Activated CD8-positive, alpha-beta T cell treated with anti-CD3 and anti-CD28 coated beads for 36 hours (primary cell): ENCODE measurements at regions not wholly inside any gene's neighbourhood (a gene's known extent, or its start where the extent isn't known, plus 50 kb on each side); places are given as distances from the start of the nearest gene placed in this dataset.

Source experiments
- ATAC-seq: fragments of 200-7000 bp; cut with Tn5 transposase; one replicate; pipeline ENCODE4 v1.10.0; 2021; ENCODE audit warnings: mild to moderate bottlenecking, moderate library complexity
- CTCF ChIA-PET: fragments of 350-600 bp; sonication (Branson Sonifier 250); formaldehyde crosslinking; loops from one replicate; lab custom pipeline; 2021; ENCODE audit warnings: antibody characterized with exemption; lab: Charles Lee
- POLR2A ChIA-PET: fragments of 350-600 bp; sonication (Branson Sonifier 250); formaldehyde crosslinking; loops from one replicate; lab custom pipeline; 2021; ENCODE audit warnings: antibody characterized with exemption; lab: Charles Lee
- DNase-seq: peaks from one replicate; pipeline ENCODE4 v3.0.0-alpha.2; 2020
- H3K27ac Mint-ChIP-seq: one replicate; pipeline ENCODE4 v1.8.0; 2021; ENCODE audit warnings: mild to moderate bottlenecking, mixed read lengths
- H3K27me3 Mint-ChIP-seq: one replicate; pipeline ENCODE4 v1.8.0; 2021; ENCODE audit warnings: mixed read lengths
- H3K36me3 Mint-ChIP-seq: one replicate; pipeline ENCODE4 v1.8.0; 2021; ENCODE audit warnings: low read depth, mixed read lengths
- H3K4me1 Mint-ChIP-seq: one replicate; pipeline ENCODE4 v1.8.0; 2021; ENCODE audit warnings: low read depth, mixed read lengths
- H3K4me3 Mint-ChIP-seq: one replicate; pipeline ENCODE4 v1.8.0; 2021; ENCODE audit warnings: mild to moderate bottlenecking, moderate library complexity, mixed read lengths
- H3K9me3 Mint-ChIP-seq: one replicate; pipeline ENCODE4 v1.8.0; 2021; ENCODE audit warnings: mixed read lengths
- CTCF ChIP-seq: fragments of 200-600 bp; IDR thresholded peaks from one replicate; pipeline ENCODE4 v1.8.0; 2022; ENCODE audit warnings: antibody characterized with exemption, mild to moderate bottlenecking
- intact Hi-C: fragments of 100-400 bp; cut with micrococcal nuclease; formaldehyde crosslinking; loops from one replicate; pipeline ENCODE4 v1.10.0; 2022

GRCh38 chr11:47914743-47915142, 65.6 kb upstream of the PTPRJ start:
- TF ChIP-seq CTCF, result no peak
- intact Hi-C loops, result no loop called here
- Mint-ChIP-seq H3K9me3 (no peaks in the 10 kb centered on the region), H3K36me3 (no peaks in the 10 kb centered on the region), H3K4me1 (peaks cover 33% of the 10 kb centered on the region), H3K27ac (no peak overlapping the region), H3K4me3 (no peak overlapping the region), H3K27me3 (no peaks in the 10 kb centered on the region)
- no peak for ATAC-seq
- no peak for DNase-seq
- ChIA-PET CTCF (no interaction called here), POLR2A (interaction anchor here (1.3 kb wide), 1 partner anchor 67 kb away, joined by 3 read pairs; the partner anchor contains the start of gene NUP160)

GRCh38 chr11:47913529-47914244, 65.5 kb upstream of the NUP160 start:
- Mint-ChIP-seq H3K36me3 (no peaks in the 10 kb centered on the region), H3K27me3 (no peaks in the 10 kb centered on the region), H3K4me3 (no peak overlapping the region), H3K27ac (no peak overlapping the region), H3K9me3 (no peaks in the 10 kb centered on the region), H3K4me1 (peaks cover 22% of the 10 kb centered on the region)
- CTCF ChIA-PET, result no interaction called here
- POLR2A ChIA-PET, result no interaction called here
- intact Hi-C loops, result no loop called here
- ATAC-seq (no peak), DNase-seq (no peak)
- no peak for TF ChIP-seq CTCF

- POLR2A ChIA-PET, result no interaction called here
- CTCF ChIA-PET, result interaction anchor here (1.5 kb wide), 1 partner anchor 59 kb away, joined by 3 read pairs; no protein-coding TSS in a partner anchor
- Mint-ChIP-seq H3K9me3 (no peaks in the 10 kb centered on the region), H3K27me3 (no peaks in the 10 kb centered on the region), H3K4me1 (peaks cover 17% of the 10 kb centered on the region), H3K27ac (no peak overlapping the region), H3K4me3 (no peak overlapping the region), H3K36me3 (no peaks in the 10 kb centered on the region)
- no peak for DNase-seq
- TF ChIP-seq CTCF, result no peak
- no peak for ATAC-seq
- intact Hi-C loops, result no loop called here
These were observed 64.8 kb upstream of the NUP160 start for GRCh38 chr11:47912843-47913437.

GRCh38 chr11:47911149-47911548, 63.0 kb upstream of the NUP160 start:
- Mint-ChIP-seq H3K9me3 (no peaks in the 10 kb centered on the region), H3K4me1 (peaks cover 14% of the 10 kb centered on the region), H3K36me3 (no peaks in the 10 kb centered on the region), H3K27me3 (no peaks in the 10 kb centered on the region), H3K4me3 (no peak overlapping the region), H3K27ac (no peak overlapping the region)
- DNase-seq (no peak), ATAC-seq (no peak)
- ChIA-PET POLR2A (no interaction called here), CTCF (interaction anchor here (1.5 kb wide), 1 partner anchor 57 kb away, joined by 3 read pairs; no protein-coding TSS in a partner anchor)
- no peak for TF ChIP-seq CTCF
- intact Hi-C loops, result no loop called here

- Mint-ChIP-seq H3K9me3 (no peaks in the 10 kb centered on the region), H3K27me3 (no peaks in the 10 kb centered on the region), H3K4me1 (peaks cover 2% of the 10 kb centered on the region), H3K27ac (no peak overlapping the region), H3K4me3 (no peak overlapping the region), H3K36me3 (no peaks in the 10 kb centered on the region)
- intact Hi-C loops, result no loop called here
- TF ChIP-seq CTCF, result no peak
- ChIA-PET CTCF (interaction anchor here (1.5 to 2.1 kb wide), 2 partner anchors 8 to 26 kb away, joined by 4 to 6 read pairs; no protein-coding TSS in a partner anchor), POLR2A (no interaction called here)
- DNase-seq (no peak), ATAC-seq (no peak)
These were observed 60.0 kb upstream of the NUP160 start for GRCh38 chr11:47908198-47908597.
